MG63 (cell line): ENCODE measurements at regions not wholly inside any gene's neighbourhood (a gene's known extent, or its start where the extent isn't known, plus 50 kb on each side); places are given as distances from the start of the nearest gene placed in this dataset.
"Not testable (repeated sequence)": the region's sequence is repeated elsewhere in the genome, so short reads cannot be mapped to it uniquely, and the experiment has no call there.

Source experiments
- DNase-seq: peaks from one replicate; pipeline ENCODE4 v3.0.0-alpha.2; 2020
- H3K27me3 ChIP-seq: fragments of 250-450 bp; sonication (Bioruptor Pico); 2 replicates; pipeline ENCODE4 v1.5.1; 2020; ENCODE audit warnings: mild to moderate bottlenecking, moderate library complexity
- H3K36me3 ChIP-seq: fragments of 250-450 bp; sonication (Bioruptor Pico); 2 replicates; pipeline ENCODE4 v1.5.1; 2020; ENCODE audit warnings: mild to moderate bottlenecking, moderate library complexity
- H3K4me3 ChIP-seq: fragments of 250-450 bp; sonication (Bioruptor Pico); 2 replicates; pipeline ENCODE4 v1.5.1; 2020; ENCODE audit warnings: mild to moderate bottlenecking, moderate library complexity
- H3K9me3 ChIP-seq: fragments of 250-450 bp; sonication (Bioruptor Pico); 2 replicates; pipeline ENCODE4 v1.5.1; 2020; ENCODE audit warnings: mild to moderate bottlenecking, moderate library complexity

DNA sequence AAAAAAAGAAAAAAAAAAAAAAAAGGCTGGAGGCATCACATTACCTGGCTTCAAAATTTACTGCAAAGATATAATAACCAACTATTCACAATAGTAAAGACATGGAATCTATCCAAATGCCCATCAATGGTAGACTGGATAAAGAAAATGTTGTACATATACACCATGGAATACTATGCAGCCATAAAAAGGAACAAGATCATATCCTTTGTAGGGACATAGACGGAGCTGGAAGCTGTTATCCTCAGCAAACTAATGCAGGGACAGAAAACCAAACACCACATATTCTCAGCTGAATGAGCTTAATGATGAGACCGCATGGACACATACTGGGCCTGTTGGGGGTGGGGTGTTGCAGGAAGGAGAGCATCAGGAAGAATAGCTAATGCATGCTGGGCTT lies 330.5 kb downstream of the SRGAP2C start:
- peaks cover 4% of the 10 kb centered on the region for H3K9me3 ChIP-seq
- H3K36me3 ChIP-seq = no peaks in the 10 kb centered on the region
- H3K4me3 ChIP-seq = no peak overlapping the region
- no peaks in the 10 kb centered on the region for H3K27me3 ChIP-seq
- DNase-seq = no peak

DNA sequence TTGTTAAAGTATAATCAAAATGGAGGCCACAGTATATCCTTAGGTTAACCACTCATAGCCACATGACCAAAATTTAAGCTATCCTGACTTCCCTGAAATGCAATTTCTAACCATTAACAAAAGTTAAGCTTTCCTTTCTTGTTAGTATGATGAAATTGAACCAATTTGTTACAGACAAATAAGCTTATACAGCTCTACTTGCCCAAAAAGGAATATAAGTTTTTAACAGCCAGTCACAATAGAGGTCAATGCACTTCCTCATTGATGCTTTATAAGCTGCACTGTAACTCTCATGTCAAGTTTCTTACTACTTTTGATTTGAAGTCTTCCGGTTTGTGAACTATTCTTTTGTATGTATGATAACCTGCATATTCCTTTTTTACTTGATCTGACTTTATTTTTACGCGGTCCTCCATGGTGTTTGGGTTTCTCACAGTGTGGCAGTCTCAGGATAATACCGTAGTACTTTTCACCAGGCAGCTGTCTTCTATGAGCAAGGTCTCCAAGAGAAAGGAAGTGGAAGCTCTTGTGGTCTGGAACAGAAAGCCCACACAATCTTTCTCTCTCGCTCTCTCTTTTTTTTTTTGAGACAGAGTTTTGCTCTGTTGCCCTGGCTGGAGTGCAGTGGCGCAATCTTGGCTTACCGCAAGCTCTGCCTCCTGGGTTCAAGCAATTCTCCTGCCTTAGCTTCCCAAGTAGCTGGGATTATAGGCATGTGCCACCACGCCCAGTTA lies 331.6 kb downstream of the SRGAP2C start:
- no peaks in the 10 kb centered on the region for H3K27me3 ChIP-seq
- no peak overlapping the region for H3K4me3 ChIP-seq
- no peaks in the 10 kb centered on the region for H3K36me3 ChIP-seq
- DNase-seq = no peak
- H3K9me3 ChIP-seq = peaks cover 4% of the 10 kb centered on the region

DNA sequence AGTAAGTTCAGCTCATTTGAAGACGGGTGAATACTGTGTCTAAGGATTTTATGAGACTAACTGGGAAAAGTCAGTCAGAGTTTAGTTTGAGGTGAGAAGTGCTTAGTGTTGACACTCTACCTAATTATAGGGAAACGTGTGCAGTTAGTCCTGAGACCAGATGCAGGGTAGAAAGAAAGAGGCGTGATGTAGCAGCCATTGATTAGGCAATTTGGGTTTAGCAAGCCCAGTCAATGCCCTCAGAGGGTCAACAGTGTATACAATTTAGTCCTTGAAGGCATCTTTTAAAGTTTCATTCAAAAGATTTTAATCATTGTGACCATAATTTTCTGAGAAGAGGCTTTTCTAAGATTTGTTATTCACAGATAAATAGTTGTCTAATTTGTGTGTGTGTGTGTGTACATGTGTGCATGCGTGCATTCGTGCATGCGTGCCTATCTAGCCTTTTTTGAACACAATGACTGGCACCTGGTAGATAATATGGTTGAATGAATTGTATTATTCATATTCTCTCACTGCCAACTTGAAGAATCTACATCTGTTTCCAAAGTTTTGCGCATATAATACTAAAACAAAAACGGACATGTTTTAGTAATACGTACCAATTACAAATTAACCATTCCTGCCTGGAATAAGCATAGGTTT lies 332.9 kb downstream of the SRGAP2C start:
- H3K36me3 ChIP-seq = no peaks in the 10 kb centered on the region
- no peak for DNase-seq

DNA sequence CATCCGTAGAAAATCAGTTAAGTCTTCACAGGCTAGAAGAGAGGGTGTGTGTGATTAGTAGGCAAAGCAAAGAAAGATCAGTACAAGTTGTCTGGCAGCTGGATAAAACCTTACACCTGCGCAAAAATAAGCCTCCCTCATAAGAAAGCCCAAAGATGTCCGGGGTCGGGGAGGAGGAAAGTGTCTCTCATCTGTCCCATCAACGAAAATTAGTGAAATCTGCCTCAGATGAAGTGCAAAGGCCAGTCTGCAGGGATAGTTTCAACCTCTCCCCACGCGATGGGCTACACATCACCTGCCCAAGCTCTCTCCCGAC lies 333.9 kb downstream of the SRGAP2C start:
- H3K36me3 ChIP-seq = no peaks in the 10 kb centered on the region
- DNase-seq = no peak
- H3K4me3 ChIP-seq = peak overlapping the region; percentile 63
- no peaks in the 10 kb centered on the region for H3K9me3 ChIP-seq
- H3K27me3 ChIP-seq = no peaks in the 10 kb centered on the region

More for the DNA sequence above, 332.9 kb downstream of the SRGAP2C start:
- Histone ChIP-seq H3K4me3 (no peak overlapping the region), H3K27me3 (no peaks in the 10 kb centered on the region), H3K9me3 (peaks cover 4% of the 10 kb centered on the region)

DNA sequence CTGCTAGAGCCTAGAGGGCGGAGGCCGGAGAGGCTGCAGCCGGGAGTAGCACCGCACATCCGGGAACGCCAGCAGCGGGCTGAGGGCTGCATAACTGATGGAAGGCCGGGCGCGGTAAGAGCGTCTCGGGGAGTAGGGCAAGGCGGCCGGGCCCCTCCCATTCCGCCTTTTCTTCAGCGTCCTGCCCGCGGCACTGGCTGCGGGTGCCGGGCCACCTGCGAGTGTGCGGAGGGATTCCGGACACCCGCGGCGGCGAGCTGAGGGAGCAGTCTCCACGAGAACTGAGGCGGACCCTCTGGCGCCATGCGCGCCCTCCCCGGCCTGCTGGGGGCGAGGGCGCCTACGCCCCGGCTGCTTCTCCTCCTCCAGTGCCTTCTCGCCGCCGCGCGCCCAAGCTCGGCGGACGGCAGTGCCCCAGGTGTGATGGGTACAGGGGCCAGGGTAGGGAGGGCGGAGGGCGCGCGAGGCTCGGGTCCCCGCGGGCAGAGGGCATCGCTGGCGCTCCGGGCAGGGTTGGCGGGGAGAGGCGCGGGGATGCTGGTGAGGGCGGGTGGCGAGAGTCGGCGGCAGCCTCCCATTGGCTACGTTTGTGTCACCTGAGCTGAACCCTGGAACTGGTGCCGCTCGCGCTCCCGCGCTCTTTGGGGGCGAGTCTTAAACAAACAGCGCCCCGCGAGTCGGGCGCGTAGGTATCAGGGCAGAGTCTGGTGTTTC lies 334.4 kb downstream of the SRGAP2C start:
- no peaks in the 10 kb centered on the region for H3K27me3 ChIP-seq
- peak; percentile 75 for DNase-seq
- H3K4me3 ChIP-seq = peak overlapping the region; percentile 63
- H3K36me3 ChIP-seq = no peaks in the 10 kb centered on the region
- H3K9me3 ChIP-seq = no peaks in the 10 kb centered on the region

DNA sequence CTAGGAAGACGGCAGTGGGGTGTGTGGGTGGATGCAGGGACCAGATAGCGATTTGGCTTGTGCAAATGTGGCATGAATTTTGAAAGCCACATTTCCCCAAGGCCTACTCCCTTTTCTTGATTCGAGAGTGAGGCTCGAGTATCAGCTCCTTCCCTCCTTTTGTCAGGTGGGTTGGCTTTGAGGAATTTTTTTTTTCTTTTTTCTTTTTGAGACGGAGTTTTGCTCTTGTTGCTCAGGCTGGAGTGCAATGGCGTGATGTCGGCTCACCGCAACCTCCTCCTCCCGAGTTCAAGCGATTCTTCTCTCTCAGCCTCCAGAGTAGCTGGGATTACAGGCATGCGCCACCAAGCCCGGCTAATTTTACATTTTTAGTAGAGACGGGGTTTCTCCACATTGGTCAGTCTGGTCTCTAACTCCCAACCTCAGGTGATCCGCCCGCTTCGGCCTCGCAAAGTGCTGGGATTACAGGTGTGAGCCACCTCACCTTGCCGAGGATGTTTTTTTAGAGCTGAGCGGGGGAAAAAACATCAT lies 335.0 kb downstream of the SRGAP2C start:
- DNase-seq, H3K9me3 ChIP-seq, H3K36me3 ChIP-seq, H3K27me3 ChIP-seq: not testable (repeated sequence)
- H3K4me3 ChIP-seq = peak overlapping the region; percentile 63

DNA sequence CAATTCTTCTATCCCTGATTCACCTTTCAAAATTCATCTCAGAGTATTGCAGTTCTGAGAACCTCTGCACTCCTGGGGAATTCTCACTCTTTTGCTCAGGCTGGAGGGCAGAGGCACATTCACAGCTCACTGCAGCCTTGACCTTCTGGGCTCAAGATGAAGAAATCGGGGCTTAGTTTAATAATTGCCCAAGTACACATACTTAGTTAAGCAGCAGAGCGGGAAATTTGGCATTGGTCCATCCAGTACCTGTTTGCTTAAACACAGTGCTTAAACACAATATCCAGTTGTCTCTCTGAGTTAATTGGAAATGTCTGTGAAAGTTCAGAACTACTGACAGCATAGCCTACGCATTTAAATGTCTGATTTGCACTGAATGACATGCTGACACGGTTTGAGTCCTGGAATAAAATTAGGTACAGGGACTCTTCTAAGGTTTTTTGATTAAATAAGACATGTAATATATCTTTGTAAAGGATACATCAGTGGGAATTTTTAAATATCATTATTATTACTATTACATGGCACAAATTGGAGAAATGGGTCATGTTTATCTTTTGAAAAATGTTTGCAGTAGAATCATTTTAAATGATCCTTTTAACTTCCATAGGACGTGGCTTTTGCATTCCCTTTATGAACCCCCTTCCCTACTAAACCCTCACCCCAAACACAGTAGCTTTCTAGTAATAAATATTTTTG lies 337.4 kb downstream of the SRGAP2C start:
- Histone ChIP-seq H3K36me3 (no peaks in the 10 kb centered on the region), H3K9me3 (no peaks in the 10 kb centered on the region), H3K27me3 (no peaks in the 10 kb centered on the region), H3K4me3 (no peak overlapping the region)
- DNase-seq = no peak

DNA sequence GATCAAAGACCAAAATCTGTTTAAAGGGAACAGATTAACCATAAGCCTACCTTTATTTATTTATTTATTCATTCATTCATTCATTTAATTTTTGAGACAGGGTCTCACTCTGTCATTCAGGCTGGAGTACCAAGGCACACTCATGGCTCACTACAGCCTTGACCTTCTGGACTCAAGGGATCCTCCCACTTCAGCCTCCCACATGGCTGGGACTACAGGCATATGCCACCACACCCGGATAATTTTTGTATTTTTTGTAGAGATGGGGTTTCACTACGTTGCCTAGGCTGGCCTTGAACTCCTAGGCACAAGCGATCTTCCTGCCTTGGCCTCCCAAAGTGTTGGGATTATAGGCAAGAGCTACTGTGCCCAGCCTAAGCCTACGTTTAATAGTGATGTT lies 338.3 kb downstream of the SRGAP2C start:
- H3K9me3 ChIP-seq, DNase-seq, H3K4me3 ChIP-seq, H3K36me3 ChIP-seq, H3K27me3 ChIP-seq: not testable (repeated sequence)

DNA sequence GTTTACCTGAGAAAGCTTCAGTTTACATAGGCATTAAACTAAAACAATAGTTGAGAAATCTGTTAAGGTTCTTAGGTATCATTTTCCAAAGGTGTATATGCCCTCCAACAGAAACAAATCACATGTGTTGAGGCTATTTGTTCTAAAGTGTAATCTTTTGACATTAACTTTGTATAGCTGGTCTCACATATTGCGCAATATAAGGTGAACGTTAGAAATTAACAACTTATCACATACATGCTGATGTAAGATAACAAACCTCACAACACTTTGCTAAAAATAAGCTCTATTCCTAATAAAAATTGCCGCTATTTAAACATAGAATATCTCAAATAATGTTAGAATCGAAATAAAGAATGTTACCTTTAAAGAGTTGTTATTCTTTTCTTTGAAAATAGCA lies 340.6 kb downstream of the SRGAP2C start:
- no peaks in the 10 kb centered on the region for H3K36me3 ChIP-seq
- no peak for DNase-seq
- no peaks in the 10 kb centered on the region for H3K27me3 ChIP-seq
- no peak overlapping the region for H3K4me3 ChIP-seq
- no peaks in the 10 kb centered on the region for H3K9me3 ChIP-seq

DNA sequence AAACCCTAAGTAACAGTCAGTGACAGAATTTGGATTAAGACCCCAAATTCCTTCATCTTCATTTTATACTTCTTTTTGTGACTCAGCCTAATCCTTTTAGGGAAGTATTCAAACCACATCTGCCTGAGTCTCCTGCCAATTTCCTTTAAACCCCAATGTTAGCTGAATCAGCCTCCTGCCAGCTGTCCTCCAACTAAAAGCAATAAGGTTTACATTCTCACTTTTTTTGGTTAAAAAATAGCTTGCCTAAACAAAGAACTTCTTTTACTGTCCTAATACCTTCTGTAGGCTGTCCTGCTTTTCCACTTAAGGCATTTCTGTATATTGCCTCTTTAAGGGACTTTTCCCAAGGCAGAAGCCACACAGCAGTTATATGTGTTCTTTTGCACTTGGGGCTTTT lies 344.2 kb downstream of the SRGAP2C start:
- DNase-seq = peak; percentile 49
- H3K4me3 ChIP-seq, H3K27me3 ChIP-seq, H3K36me3 ChIP-seq, H3K9me3 ChIP-seq: not testable (repeated sequence)

DNA sequence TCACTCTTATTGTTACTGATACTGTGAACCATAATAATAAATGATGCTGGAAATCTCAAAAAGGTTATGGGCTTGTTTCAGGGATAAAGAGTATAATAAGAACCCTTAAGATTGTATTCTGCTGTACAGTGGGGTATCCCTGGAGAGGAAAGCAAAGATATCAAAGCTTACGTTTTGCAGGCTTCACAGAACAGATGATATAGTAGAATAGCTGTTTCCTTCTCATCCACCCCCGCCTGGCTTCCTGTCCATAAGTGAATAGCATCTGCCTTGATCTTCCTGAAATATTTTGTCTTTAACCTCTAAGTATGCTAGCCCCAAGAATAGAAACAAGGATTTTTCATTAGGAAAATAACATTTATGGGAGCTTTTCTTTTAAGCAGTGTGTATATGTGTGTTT lies 345.3 kb downstream of the SRGAP2C start:
- DNase-seq, H3K27me3 ChIP-seq, H3K4me3 ChIP-seq, H3K36me3 ChIP-seq, H3K9me3 ChIP-seq: not testable (repeated sequence)

DNA sequence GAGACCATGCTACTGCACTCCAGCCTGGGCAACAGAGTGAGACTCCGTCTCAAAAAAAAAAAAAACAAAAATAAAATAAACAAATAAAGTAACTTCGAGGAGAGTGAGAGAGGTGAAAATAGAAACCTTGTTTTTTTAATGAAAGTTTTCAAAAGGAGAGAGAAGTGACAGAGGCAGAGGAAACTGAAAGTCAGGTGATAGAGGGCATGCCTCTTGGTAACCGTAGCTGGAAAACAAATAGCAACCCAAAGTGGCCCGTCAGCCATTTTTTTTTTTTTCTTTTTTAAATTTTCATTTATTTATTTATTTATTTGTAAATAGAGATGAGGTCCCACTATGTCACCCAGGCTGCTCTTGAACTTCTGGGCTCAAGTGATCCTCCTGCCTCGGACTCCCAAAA lies 347.0 kb downstream of the SRGAP2C start:
- H3K9me3 ChIP-seq, H3K4me3 ChIP-seq, H3K27me3 ChIP-seq, DNase-seq, H3K36me3 ChIP-seq: not testable (repeated sequence)

DNA sequence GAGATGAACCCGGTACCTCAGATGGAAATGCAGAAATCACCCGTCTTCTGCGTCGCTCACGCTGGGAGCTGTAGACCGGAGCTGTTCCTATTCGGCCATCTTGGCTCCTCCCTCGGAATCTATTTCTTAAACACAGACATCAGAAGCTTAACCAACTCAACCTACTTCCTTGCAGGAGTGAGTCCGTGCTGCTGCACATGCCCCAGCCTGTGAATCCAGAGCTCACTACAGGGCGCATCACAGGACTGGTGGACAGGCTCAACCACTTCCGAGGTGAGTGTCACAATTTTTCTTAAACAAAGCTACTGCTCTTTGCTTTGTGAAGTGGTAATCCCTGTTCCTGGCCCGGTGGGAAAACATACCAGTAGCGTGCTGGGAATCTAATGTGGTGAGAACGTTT lies 353.4 kb downstream of the SRGAP2C start:
- not testable (repeated sequence) for DNase-seq, H3K4me3 ChIP-seq, H3K9me3 ChIP-seq, H3K27me3 ChIP-seq, H3K36me3 ChIP-seq

DNA sequence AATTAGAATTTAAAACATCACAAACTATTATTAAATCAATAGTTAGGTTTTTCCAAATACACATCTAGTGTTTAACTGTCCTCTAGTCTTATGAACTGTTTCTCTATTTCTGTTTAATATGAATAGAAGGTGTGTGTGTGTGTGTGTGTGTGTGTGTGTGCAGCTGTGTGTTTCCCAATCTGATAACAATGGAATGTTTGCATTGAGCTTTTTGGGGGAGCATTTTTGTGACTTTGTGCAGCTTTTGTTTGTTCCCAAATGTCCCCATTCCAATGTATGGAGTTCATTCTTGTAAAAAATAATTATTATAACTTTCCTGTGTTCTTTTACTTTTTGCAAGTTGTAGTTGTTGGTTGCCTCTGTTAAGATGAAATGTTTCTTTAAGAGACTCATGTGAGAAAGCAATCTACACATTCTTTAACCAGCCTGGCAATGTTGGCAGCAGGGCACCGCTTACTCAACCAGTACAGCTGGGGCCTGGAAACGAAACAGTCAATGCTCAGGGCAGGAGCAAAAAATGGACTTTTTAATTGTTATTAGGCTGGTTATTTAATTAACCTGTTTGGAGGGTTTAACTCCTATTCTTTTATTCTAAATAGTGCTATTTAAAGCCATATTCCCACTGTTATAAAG lies 354.3 kb downstream of the SRGAP2C start:
- no peaks in the 10 kb centered on the region for H3K27me3 ChIP-seq
- DNase-seq = peak; percentile 86
- H3K36me3 ChIP-seq = no peaks in the 10 kb centered on the region
- no peak overlapping the region for H3K4me3 ChIP-seq
- H3K9me3 ChIP-seq = no peaks in the 10 kb centered on the region

DNA sequence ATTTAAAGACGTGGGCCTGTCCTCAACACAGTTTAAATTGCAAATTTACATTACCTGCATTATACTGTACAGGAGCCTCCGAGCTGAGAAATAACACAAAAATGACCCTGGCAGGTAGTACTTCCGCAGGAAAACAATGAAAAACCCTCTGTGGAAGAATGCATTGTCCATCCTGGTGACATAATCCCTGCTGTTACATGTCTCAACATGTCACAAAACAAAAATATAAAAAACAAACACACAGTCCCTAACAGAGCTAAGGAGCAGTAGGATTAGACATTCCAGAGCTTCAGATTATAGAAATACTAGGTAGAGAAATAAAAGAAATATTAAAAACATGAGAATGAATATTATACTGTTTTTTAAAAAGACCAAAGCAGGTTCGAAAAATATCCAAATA lies 359.2 kb downstream of the SRGAP2C start:
- not testable (repeated sequence) for H3K4me3 ChIP-seq, H3K27me3 ChIP-seq, H3K36me3 ChIP-seq, DNase-seq, H3K9me3 ChIP-seq

DNA sequence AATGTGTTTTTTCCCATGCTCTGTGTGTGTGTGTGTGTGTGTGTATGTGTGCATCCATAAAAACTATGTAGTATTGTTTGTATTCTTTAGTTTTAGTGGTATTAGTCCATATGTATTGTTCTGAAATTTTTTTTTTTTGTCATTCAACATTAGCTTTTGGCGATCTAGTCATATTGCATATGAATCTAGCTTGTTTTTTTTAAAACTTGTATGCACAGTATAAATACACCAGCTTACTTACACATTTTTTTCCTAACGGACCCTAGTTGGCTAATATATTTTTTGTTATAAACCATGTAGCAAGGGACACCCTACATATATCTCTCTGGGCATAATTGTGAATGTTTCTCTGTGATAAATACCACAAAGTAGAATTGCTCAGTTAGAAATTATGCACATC lies 359.7 kb downstream of the SRGAP2C start:
- Histone ChIP-seq H3K9me3 (no peaks in the 10 kb centered on the region), H3K27me3 (no peaks in the 10 kb centered on the region), H3K36me3 (no peaks in the 10 kb centered on the region), H3K4me3 (no peak overlapping the region)
- DNase-seq = no peak

DNA sequence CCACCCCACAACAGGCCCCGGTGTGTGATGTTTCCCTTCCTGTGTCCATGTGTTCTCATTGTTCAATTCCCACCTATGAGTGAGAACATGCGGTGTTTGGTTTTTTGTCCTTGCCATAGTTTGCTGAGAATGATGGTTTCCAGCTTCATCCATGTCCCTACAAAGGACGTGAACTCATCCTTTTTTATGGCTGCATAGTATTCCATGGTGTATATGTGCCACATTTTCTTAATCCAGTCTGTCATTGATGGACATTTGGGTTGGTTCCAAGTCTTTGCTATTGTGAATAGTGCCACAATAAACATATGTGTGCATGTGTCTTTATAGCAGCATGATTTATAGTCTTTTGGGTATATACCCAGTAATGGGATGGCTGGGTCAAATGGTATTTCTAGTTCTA lies 361.1 kb downstream of the SRGAP2C start:
- H3K27me3 ChIP-seq, H3K36me3 ChIP-seq, H3K4me3 ChIP-seq, H3K9me3 ChIP-seq, DNase-seq: not testable (repeated sequence)
